Karpas-422 (cell line): ENCODE measurements at regions not wholly inside any gene's neighbourhood (a gene's known extent, or its start where the extent isn't known, plus 50 kb on each side); places are given as distances from the start of the nearest gene placed in this dataset.

Experiments
- DNase-seq: peaks from one replicate; pipeline ENCODE4 v3.0.0-alpha.2; 2015
- H2AFZ ChIP-seq: fragments of 200-600 bp; sonication (generic); 2 replicates; pipeline ENCODE4 v1.6.1; 2014; ENCODE audit warnings: antibody characterized with exemption, low read length, mixed read lengths
- H3K27ac ChIP-seq: fragments of 200-600 bp; sonication (generic); 2 replicates; pipeline ENCODE4 v1.5.1; 2014; ENCODE audit warnings: mild to moderate bottlenecking, low read length, moderate library complexity
- H3K27me3 ChIP-seq: fragments of 200-600 bp; sonication (generic); 2 replicates; pipeline ENCODE4 v1.6.1; 2014; ENCODE audit warnings: low read length, mixed read lengths
- H3K36me3 ChIP-seq: fragments of 200-600 bp; sonication (generic); 2 replicates; pipeline ENCODE4 v1.6.1; 2014; ENCODE audit warnings: low read length, mixed read lengths; ENCODE audit not compliant: insufficient read depth
- H3K4me1 ChIP-seq: fragments of 200-600 bp; sonication (generic); 2 replicates; pipeline ENCODE4 v1.6.1; 2014; ENCODE audit warnings: mild to moderate bottlenecking, low read length, mixed read lengths
- H3K4me2 ChIP-seq: fragments of 200-600 bp; sonication (generic); 2 replicates; pipeline ENCODE4 v1.6.1; 2014; ENCODE audit warnings: low read length, low read depth, mild to moderate bottlenecking; ENCODE audit not compliant: poor library complexity, severe bottlenecking
- H3K4me3 ChIP-seq: fragments of 200-600 bp; sonication (generic); 2 replicates; pipeline ENCODE4 v1.5.1; 2014; ENCODE audit warnings: mild to moderate bottlenecking, antibody characterized with exemption, low read length, mixed read lengths
- H3K79me2 ChIP-seq: fragments of 200-600 bp; sonication (generic); 2 replicates; pipeline ENCODE4 v1.6.1; 2014; ENCODE audit warnings: mild to moderate bottlenecking, low read length, mixed read lengths
- H3K9ac ChIP-seq: fragments of 200-600 bp; sonication (generic); 2 replicates; pipeline ENCODE4 v1.6.0; 2014; ENCODE audit warnings: low read length
- H3K9me2 ChIP-seq: fragments of 200-600 bp; sonication (generic), shearing (Covaris generic); replicated peaks from 2 replicates; pipeline ENCODE4 v1.6.0; 2014; ENCODE audit warnings: mild to moderate bottlenecking, low read length, moderate library complexity; ENCODE audit not compliant: insufficient read depth
- H3K9me3 ChIP-seq: fragments of 300-700, 200-600 bp; sonication (generic); 2 replicates; pipeline ENCODE4 v1.6.1; 2014; ENCODE audit warnings: low read length, mixed read lengths
- H4K20me1 ChIP-seq: fragments of 200-600 bp; sonication (generic); 2 replicates; pipeline ENCODE4 v1.6.1; 2014; ENCODE audit warnings: mild to moderate bottlenecking, antibody characterized with exemption, low read length, low read depth; ENCODE audit not compliant: insufficient read depth

DNA sequence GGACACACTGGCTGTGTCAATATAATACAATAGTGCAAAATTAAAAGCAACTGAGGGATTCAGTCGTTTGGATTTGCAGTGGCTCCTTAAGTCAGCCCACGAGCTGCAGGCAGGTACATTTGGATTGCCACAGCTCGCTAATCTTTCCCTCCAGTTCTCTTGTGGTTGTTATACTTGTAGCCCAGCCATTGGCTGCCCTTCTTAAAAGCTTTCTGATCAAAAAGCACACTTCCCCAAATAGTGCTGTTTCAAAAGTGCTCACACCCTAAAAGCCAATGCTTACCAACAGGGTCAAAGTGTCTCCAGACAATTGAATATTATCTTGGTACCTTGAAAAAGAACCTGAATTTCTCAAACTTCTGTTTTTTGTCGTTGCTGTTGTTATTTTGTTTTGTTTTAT, 404.7 kb upstream of the FAM98A start:
- no peak for DNase-seq
- Histone ChIP-seq H3K9ac (no peak overlapping the region), H3K36me3 (no peaks in the 10 kb centered on the region), H3K4me1 (no peaks in the 10 kb centered on the region), H4K20me1 (no peaks in the 10 kb centered on the region), H3K27me3 (no peaks in the 10 kb centered on the region), H3K4me3 (no peak overlapping the region), H3K4me2 (no peak overlapping the region), H3K27ac (no peak overlapping the region), H3K9me3 (no peaks in the 10 kb centered on the region), H3K9me2 (no peaks in the 10 kb centered on the region), H2AFZ (no peak overlapping the region), H3K79me2 (no peaks in the 10 kb centered on the region)

DNA sequence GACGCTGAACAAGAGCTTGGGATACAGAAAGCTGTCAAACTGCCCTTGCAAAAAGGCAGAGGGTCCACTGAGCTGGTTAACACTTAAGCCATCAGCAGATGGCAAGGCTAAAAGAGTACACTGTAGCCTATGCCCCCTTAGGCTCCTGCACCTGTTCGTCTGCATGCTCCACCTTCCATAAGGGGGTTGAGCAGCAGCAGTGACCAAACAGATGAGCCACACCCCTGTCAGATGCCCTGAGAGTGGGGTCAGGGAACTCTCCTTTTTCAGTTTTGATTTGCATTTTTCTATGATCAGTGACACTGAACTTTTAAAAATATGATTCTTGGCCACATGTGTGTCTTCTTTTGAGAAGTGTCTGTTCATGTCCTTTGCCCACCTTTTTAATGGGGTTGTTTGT, 402.5 kb upstream of the FAM98A start:
- H3K4me3 ChIP-seq = no peak overlapping the region
- no peak overlapping the region for H3K27ac ChIP-seq
- no peak overlapping the region for H3K9ac ChIP-seq
- no peaks in the 10 kb centered on the region for H3K36me3 ChIP-seq
- no peaks in the 10 kb centered on the region for H3K4me1 ChIP-seq
- DNase-seq = no peak
- H3K9me2 ChIP-seq = no peaks in the 10 kb centered on the region
- no peaks in the 10 kb centered on the region for H3K79me2 ChIP-seq
- peaks cover 12% of the 10 kb centered on the region for H3K9me3 ChIP-seq
- H3K4me2 ChIP-seq = no peak overlapping the region
- no peaks in the 10 kb centered on the region for H3K27me3 ChIP-seq
- no peaks in the 10 kb centered on the region for H4K20me1 ChIP-seq
- no peak overlapping the region for H2AFZ ChIP-seq

DNA sequence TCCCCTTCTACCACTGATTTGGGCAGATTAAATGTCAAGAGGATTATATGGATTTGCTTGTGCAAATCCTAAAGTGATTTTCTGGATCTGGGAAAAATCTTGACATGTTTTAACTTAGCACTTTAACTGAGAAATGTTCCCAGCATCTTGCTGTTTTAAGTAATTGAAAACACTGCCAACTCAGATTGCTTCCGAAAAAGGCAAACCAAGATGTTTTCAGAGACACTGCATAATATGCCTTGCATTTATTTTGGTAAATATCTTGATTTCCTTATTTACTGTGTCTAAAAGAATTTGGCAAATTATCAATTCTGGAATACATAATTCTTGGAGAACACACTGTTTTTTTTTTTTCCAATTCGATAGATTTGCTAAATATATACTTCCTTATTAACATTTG, 385.0 kb upstream of the FAM98A start:
- Histone ChIP-seq H3K4me3 (no peak overlapping the region), H3K27ac (no peak overlapping the region), H3K27me3 (no peaks in the 10 kb centered on the region), H2AFZ (no peak overlapping the region), H3K9ac (no peak overlapping the region), H3K9me2 (peaks cover 4% of the 10 kb centered on the region; the same call in 1 of the 2 replicates), H3K4me2 (no peak overlapping the region), H3K4me1 (no peaks in the 10 kb centered on the region), H3K36me3 (no peaks in the 10 kb centered on the region), H3K79me2 (no peaks in the 10 kb centered on the region), H3K9me3 (no peaks in the 10 kb centered on the region), H4K20me1 (no peaks in the 10 kb centered on the region)
- DNase-seq = no peak

DNA sequence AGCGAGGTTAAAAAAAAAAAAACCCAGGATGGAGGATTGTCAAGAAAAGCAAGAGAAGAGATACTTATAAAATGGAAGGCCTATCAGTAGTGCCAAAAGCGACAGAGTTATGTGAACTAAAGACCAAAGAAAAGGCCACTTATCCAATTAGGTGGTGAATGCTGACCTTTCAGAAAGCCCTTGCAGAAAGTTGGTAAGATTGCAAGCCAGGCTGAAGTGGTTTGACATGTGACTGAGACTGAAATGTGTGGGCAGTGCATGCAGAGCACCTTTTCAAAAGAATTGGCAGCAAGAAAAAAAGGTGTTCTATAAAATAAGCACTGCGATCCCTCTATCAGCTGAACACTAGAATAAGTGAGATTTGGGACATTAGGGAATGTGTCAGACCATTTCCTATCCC, 379.4 kb upstream of the FAM98A start:
- Histone ChIP-seq H2AFZ (no peak overlapping the region), H3K27me3 (no peaks in the 10 kb centered on the region), H3K4me1 (no peaks in the 10 kb centered on the region), H3K9me2 (peaks cover 4% of the 10 kb centered on the region; the same call in 1 of the 2 replicates), H3K9me3 (no peaks in the 10 kb centered on the region), H3K9ac (no peak overlapping the region), H3K27ac (no peak overlapping the region), H4K20me1 (no peaks in the 10 kb centered on the region), H3K4me3 (no peak overlapping the region), H3K79me2 (no peaks in the 10 kb centered on the region), H3K4me2 (no peak overlapping the region), H3K36me3 (no peaks in the 10 kb centered on the region)
- no peak for DNase-seq

DNA sequence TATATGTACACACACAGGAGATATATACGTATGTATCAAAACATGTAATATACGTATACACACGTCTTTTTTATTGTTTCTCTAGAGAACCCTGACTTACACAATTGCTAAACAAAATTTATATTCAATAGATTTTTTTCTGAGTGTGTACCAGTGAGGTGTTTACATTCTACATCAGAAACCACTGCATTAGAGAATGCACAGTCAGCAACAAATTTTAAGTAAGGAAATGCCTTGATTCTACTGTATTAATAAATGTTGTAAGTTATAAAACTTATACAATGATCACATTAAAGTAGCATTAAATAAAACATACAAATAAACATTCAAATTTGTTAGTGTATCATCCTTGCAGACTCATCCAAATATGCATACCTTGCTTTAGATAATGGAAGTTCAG, 376.4 kb upstream of the FAM98A start:
- Histone ChIP-seq H3K79me2 (no peaks in the 10 kb centered on the region), H3K9me2 (no peaks in the 10 kb centered on the region), H3K36me3 (no peaks in the 10 kb centered on the region), H3K4me2 (no peak overlapping the region), H3K4me3 (no peak overlapping the region), H3K27me3 (no peaks in the 10 kb centered on the region), H3K27ac (no peak overlapping the region), H2AFZ (no peak overlapping the region), H3K9ac (no peak overlapping the region), H3K9me3 (no peaks in the 10 kb centered on the region), H3K4me1 (no peaks in the 10 kb centered on the region), H4K20me1 (no peaks in the 10 kb centered on the region)
- no peak for DNase-seq

DNA sequence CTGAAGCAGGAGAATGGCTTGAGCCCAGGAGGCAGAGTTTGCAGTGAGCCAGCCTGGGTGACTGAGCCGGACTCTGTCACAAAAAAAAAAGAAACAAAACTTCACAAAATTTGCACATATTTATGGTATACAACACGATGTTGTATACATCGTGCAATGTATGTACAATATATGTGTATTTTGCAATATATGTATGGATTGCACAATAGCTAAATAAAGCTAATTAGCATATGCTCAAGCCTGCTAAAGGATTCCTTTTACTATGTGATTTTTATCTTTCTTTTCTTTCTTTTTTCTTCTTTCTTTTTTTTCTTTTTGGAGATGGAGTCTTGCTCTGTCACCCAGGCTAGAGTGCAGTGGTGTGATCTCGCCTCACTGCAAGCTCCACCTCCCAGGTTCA, 368.0 kb upstream of the FAM98A start:
- H3K9me3 ChIP-seq = no peaks in the 10 kb centered on the region
- H3K27me3 ChIP-seq = no peaks in the 10 kb centered on the region
- no peaks in the 10 kb centered on the region for H3K36me3 ChIP-seq
- H3K9ac ChIP-seq = no peak overlapping the region
- H3K4me2 ChIP-seq = no peak overlapping the region
- H4K20me1 ChIP-seq = no peaks in the 10 kb centered on the region
- H3K27ac ChIP-seq = no peak overlapping the region
- H2AFZ ChIP-seq = no peak overlapping the region
- no peak overlapping the region for H3K4me3 ChIP-seq
- no peak for DNase-seq
- H3K4me1 ChIP-seq = no peaks in the 10 kb centered on the region
- H3K79me2 ChIP-seq = no peaks in the 10 kb centered on the region
- no peaks in the 10 kb centered on the region for H3K9me2 ChIP-seq

DNA sequence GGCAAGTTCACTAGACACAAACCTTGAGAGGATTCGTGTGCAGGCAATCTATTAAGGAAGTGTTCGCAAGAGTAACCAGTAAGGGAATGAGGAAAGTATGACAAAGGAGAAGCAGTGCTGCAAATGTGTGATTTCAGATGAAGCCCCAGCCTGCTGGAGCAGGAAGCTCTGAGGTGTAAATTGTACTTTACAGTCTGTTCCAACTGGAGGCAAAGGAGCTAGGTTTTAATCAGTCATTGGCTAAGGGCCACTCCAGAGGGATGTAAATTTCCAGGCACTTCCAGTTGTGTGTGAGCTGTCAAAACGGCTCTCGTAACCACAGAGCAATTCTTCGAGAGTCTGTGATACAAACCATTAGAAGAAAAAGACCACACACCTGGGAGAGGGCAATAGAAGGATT, 359.5 kb upstream of the FAM98A start:
- Histone ChIP-seq H3K4me2 (no peak overlapping the region), H4K20me1 (no peaks in the 10 kb centered on the region), H3K9ac (no peak overlapping the region), H3K9me2 (no peaks in the 10 kb centered on the region), H2AFZ (no peak overlapping the region), H3K27me3 (no peaks in the 10 kb centered on the region), H3K4me3 (no peak overlapping the region), H3K79me2 (no peaks in the 10 kb centered on the region), H3K36me3 (no peaks in the 10 kb centered on the region), H3K4me1 (no peaks in the 10 kb centered on the region), H3K27ac (no peak overlapping the region), H3K9me3 (no peaks in the 10 kb centered on the region)
- DNase-seq = no peak

DNA sequence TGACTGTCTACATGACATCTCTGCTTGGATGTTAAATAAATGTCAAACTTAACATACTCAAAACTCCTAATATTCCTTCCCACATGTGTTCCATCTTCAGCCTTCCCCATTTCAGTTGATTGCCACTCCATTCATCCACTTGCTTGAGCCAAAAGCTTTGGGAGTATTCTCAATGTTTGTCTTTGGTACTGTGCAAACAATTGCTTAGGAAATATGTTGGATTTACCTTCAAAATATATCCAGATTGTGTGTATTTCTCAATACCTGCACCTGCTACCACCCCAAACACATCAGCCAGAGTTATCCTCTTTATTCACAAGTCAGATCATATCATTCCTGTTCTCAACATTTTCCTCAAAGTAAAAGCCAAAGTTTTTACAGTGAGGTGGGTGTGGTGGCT, 350.3 kb upstream of the FAM98A start:
- H3K79me2 ChIP-seq = no peaks in the 10 kb centered on the region
- no peaks in the 10 kb centered on the region for H3K36me3 ChIP-seq
- no peak overlapping the region for H2AFZ ChIP-seq
- H3K4me1 ChIP-seq = no peaks in the 10 kb centered on the region
- DNase-seq = no peak
- no peaks in the 10 kb centered on the region for H3K9me2 ChIP-seq
- no peak overlapping the region for H3K27ac ChIP-seq
- H3K4me2 ChIP-seq = no peak overlapping the region
- H3K4me3 ChIP-seq = no peak overlapping the region
- no peaks in the 10 kb centered on the region for H3K27me3 ChIP-seq
- no peaks in the 10 kb centered on the region for H3K9me3 ChIP-seq
- H3K9ac ChIP-seq = no peak overlapping the region
- no peaks in the 10 kb centered on the region for H4K20me1 ChIP-seq

DNA sequence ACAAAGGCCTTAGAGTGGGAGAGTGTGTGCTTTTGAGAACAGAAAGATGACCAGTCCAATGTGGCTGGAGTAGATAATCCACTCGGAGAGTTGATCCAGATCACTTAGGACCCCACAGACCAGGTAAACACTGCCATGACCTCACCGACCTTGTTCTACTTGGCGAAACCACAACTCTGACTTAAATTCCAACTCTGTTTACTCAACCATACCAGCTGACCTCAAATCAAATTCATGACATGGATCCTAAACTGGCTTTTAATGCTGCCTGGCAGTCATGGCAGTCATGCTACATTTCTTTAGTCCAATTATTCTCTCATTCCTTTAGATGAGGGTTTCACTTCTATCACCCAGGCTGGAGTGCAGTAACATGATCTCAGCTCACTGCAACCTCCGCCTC, 347.1 kb upstream of the FAM98A start:
- Histone ChIP-seq H3K9ac (no peak overlapping the region), H3K9me2 (no peaks in the 10 kb centered on the region), H3K27ac (no peak overlapping the region), H3K4me2 (no peak overlapping the region), H3K9me3 (no peaks in the 10 kb centered on the region), H3K79me2 (no peaks in the 10 kb centered on the region), H3K27me3 (no peaks in the 10 kb centered on the region), H3K36me3 (no peaks in the 10 kb centered on the region), H4K20me1 (no peaks in the 10 kb centered on the region), H3K4me3 (no peak overlapping the region), H2AFZ (no peak overlapping the region), H3K4me1 (no peaks in the 10 kb centered on the region)
- no peak for DNase-seq
